ENCODE measurements at regions not wholly inside any gene's neighbourhood (a gene's known extent, or its start where the extent isn't known, plus 50 kb on each side); places are given as distances from the start of the nearest gene placed in this dataset.

DNA sequence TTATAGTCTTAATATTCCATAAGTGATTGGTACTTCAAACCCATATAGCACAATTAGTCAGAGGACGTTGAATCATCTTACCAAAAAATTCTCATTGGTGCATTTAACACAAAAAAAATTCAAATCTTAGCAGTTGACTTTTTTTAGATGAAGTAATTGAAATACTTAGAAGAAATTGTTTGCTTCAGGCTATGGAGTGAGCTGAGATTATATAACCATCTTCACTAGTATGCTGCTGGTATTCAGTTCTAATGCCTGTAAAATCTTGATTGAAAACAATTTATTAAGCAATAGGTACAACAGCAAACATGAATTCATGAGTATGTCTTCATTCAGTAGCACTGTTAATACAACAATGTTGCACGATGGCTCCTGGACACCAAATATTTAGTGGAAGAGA lies 250.0 kb downstream of the GPM6A start:
- TF ChIP-seq EZH2 (IDR thresholded peaks at IDR 0.05; ENCODE audit: low read depth, low read length, severe bottlenecking) (no peak), CTCF (IDR thresholded peaks at IDR 0.05; ENCODE audit: control extremely low read depth in 1 of 3, insufficient read depth in 1 of 3, low read depth in 1 of 3, low read length in 3 of 3) (no peak), KDM5A (IDR thresholded peaks at IDR 0.05; ENCODE audit: low read length) (no peak), TAF1 (IDR thresholded peaks at IDR 0.05; ENCODE audit: low read depth, low read length) (no peak), BRCA1 (IDR thresholded peaks at IDR 0.05; ENCODE audit: low read depth, low read length) (no peak), RFX5 (IDR thresholded peaks at IDR 0.05; ENCODE audit: borderline replicate concordance, low read depth, low read length) (no peak), SIX5 (IDR thresholded peaks at IDR 0.05; ENCODE audit: low read depth, low read length) (no peak), MAFK (IDR thresholded peaks at IDR 0.05; ENCODE audit: low read depth, low read length) (no peak), POLR2AphosphoS5 (IDR thresholded peaks at IDR 0.05; ENCODE audit: low read depth, low read length) (no peak)
- TF ChIP-seq, protein P1, sequence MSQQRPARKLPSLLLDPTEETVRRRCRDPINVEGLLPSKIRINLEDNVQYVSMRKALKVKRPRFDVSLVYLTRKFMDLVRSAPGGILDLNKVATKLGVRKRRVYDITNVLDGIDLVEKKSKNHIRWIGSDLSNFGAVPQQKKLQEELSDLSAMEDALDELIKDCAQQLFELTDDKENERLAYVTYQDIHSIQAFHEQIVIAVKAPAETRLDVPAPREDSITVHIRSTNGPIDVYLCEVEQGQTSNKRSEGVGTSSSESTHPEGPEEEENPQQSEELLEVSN (IDR thresholded peaks at IDR 0.05), result no peak
- TF ChIP-seq, protein P2, sequence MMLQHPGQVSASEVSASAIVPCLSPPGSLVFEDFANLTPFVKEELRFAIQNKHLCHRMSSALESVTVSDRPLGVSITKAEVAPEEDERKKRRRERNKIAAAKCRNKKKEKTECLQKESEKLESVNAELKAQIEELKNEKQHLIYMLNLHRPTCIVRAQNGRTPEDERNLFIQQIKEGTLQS (IDR thresholded peaks at IDR 0.05; ENCODE audit: insufficient read depth, low read depth, low read length), result no peak

Measured in H1 (cell line).